ENCODE measurements at regions not wholly inside any gene's neighbourhood (a gene's known extent, or its start where the extent isn't known, plus 50 kb on each side); places are given as distances from the start of the nearest gene placed in this dataset.
A peak's percentile ranks its signal among the peaks of the same experiment; 100 is the strongest.

DNA sequence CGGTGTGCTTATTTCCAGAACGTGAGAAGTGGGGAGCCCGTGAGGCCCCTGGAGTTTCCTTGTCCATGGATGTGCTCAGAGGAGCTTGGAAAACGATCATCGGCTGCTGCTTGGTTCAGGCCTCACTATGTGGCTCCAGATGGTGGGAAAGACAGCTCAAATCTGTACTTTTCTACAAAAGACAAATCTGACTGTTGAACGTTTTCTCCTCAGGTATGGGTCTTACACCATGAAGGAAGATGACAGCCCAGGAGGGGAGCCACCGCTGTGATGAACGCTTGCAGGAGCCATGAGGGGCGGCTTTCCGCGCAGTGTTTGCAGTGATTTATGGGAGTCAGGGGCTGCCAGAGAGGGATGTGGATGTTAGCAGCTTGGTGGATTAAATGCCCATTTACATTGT lies 109.4 kb upstream of the E2F8 start:
- Histone ChIP-seq H3K9me3 (ENCODE audit: control insufficient read depth in 2 of 2, insufficient read depth in 1 of 2, low read depth in 1 of 2, low read length in 1 of 2) (no peaks in the 10 kb centered on the region), H3K4me3 (ENCODE audit: low read depth in 1 of 3, low read length in 3 of 3) (no peak overlapping the region), H3K4me1 (ENCODE audit: control insufficient read depth in 3 of 3, insufficient read depth in 2 of 3, low read depth in 1 of 3, low read length in 2 of 3) (no peaks in the 10 kb centered on the region), H3K27ac (ENCODE audit: low read depth in 1 of 3, low read length in 2 of 3) (no peak overlapping the region), H3K27me3 (ENCODE audit: control insufficient read depth in 3 of 3, insufficient read depth in 3 of 3, low read length in 3 of 3) (peaks cover 5 to 63% (median 30%) of the 10 kb centered on the region in 3 donors), H3K36me3 (ENCODE audit: control insufficient read depth in 3 of 3, insufficient read depth in 2 of 3, low read depth in 1 of 3, low read length in 3 of 3) (no peaks in the 10 kb centered on the region)
- WGBS, 3 donors = 83 to 88% (median 84%) methylated on average over 11 of the region's 11 CpGs
- FAIRE-seq = no peak
- no peak for DNase-seq

DNA sequence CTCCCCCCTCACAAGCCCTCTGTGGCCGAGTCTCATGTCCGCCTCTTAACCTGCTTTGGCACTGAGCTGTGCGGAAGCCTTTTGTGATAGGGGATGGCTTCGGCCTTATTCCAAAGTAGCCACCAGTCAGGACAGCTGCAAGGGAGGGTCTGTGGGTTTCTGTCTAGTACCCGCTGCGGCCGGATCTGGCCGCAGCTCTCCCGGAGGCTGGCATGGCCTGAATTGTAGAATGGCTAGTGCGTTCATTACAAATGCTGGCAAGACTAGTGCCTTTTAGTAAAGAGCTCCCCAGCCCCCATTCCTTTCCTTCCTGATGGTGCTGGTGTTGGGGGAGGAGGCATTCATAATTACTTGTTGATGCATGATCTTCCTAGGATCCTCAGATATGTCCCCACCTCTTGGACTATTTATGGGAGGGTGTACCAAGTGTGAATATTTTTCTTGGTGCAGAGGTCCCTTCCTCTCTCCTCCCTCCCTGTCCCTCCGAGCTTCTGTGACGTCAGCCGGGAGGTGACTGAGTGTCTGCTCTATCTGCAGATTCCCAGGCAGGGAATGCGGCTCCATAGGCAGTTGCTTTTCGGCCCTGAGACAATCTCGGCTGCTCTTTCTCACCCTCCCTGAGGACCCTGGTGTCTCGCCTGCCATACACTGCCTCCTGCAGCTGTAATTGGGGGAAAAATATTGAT lies 108.7 kb upstream of the E2F8 start:
- FAIRE-seq = no peak
- Histone ChIP-seq H3K4me3 (ENCODE audit: low read depth in 1 of 3, low read length in 3 of 3) (no peak overlapping the region), H3K27me3 (ENCODE audit: control insufficient read depth in 3 of 3, insufficient read depth in 3 of 3, low read length in 3 of 3) (peaks cover 5 to 67% (median 33%) of the 10 kb centered on the region in 3 donors), H3K27ac (ENCODE audit: low read depth in 1 of 3, low read length in 2 of 3) (no peak overlapping the region), H3K4me1 (ENCODE audit: control insufficient read depth in 3 of 3, insufficient read depth in 2 of 3, low read depth in 1 of 3, low read length in 2 of 3) (no peaks in the 10 kb centered on the region), H3K36me3 (ENCODE audit: control insufficient read depth in 3 of 3, insufficient read depth in 2 of 3, low read depth in 1 of 3, low read length in 3 of 3) (no peaks in the 10 kb centered on the region), H3K9me3 (ENCODE audit: control insufficient read depth in 2 of 2, insufficient read depth in 1 of 2, low read depth in 1 of 2, low read length in 1 of 2) (no peaks in the 10 kb centered on the region)
- 62 to 69% (median 65%) methylated on average over 17 of the region's 17 CpGs for WGBS, 3 donors
- no peak for DNase-seq

DNA sequence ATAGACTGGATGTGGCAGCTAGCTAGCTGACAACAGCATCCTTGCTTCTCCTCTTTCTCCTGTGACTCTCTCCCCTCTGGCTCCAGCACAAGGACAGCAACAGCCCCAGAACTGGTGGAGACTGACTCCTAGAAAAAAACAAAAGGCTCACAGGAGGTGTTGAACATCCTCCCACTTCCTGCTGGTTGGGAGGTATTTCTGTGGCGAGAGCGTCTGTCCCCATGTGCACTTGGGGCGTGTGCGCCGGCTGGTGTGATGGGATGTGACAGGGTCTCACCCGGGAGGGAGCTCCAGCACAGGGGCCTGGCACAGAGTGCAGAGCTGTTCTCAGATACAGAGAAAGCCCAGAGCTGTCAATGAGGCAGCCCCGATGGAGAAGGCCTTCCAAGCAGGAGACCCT lies 107.2 kb upstream of the E2F8 start:
- FAIRE-seq (no peak), DNase-seq (no peak)
- Histone ChIP-seq H3K36me3 (ENCODE audit: control insufficient read depth in 3 of 3, insufficient read depth in 2 of 3, low read depth in 1 of 3, low read length in 3 of 3) (no peaks in the 10 kb centered on the region), H3K4me1 (ENCODE audit: control insufficient read depth in 3 of 3, insufficient read depth in 2 of 3, low read depth in 1 of 3, low read length in 2 of 3) (no peaks in the 10 kb centered on the region), H3K9me3 (ENCODE audit: control insufficient read depth in 2 of 2, insufficient read depth in 1 of 2, low read depth in 1 of 2, low read length in 1 of 2) (no peaks in the 10 kb centered on the region), H3K4me3 (ENCODE audit: low read depth in 1 of 3, low read length in 3 of 3) (no peak overlapping the region), H3K27me3 (ENCODE audit: control insufficient read depth in 3 of 3, insufficient read depth in 3 of 3, low read length in 3 of 3) (peaks cover 5 to 76% (median 39%) of the 10 kb centered on the region in 3 donors), H3K27ac (ENCODE audit: low read depth in 1 of 3, low read length in 2 of 3) (no peak overlapping the region)
- WGBS, 3 donors = 53 to 72% (median 67%) methylated on average over 7 of the region's 7 CpGs

DNA sequence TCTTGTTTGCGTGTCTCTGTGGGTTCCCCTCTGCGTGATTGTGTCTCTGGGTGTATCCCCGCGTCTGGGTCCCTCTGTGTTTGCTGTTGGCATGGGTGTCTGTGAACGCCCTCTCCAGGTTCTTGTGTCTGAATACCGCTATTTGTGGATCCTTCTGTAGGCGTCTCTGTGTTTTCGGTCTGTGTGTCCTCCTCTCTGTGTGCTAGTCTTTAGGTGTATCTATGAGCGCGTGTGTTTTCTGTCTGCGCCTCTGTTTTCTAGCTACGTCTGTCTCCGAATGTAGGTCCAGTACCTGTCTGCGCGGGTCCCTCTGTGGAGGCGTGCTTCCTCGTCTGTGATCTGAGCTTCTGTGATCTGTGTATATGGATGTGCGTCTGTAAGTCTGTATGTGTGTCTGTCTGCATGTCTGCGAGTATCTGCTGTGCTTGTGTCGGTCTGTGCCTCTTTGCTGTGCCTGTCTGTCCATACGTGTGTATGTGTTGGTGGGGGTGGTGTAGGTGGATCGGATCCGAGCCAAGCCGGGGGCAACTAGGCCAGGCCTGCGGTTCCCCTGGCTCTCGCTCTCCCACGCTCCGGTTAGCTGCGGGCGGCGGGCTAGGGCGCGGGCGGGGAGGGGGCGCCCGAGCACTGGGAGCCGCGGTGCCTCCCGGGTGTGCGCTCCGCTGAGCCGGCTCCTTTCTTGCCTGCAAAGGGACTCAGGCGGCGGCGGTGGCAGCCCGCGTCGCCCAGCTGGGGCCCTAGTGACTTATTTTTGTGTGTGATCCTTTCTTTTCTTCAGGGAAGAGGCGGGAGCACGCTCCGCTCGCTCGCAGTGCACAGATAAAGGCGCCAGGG lies 105.3 kb upstream of the E2F8 start:
- H3K27ac ChIP-seq (ENCODE audit: low read depth in 1 of 3, low read length in 2 of 3) = no peak overlapping the region
- DNase-seq = peak in 1 of 2 donors; percentile 9
- peaks cover 5 to 72% (median 34%) of the 10 kb centered on the region in 3 donors for H3K27me3 ChIP-seq (ENCODE audit: control insufficient read depth in 3 of 3, insufficient read depth in 3 of 3, low read length in 3 of 3)
- FAIRE-seq = no peak
- H3K4me1 ChIP-seq (ENCODE audit: control insufficient read depth in 3 of 3, insufficient read depth in 2 of 3, low read depth in 1 of 3, low read length in 2 of 3) = no peaks in the 10 kb centered on the region
- WGBS, 3 donors = 6 to 8% (median 6%) methylated on average over 53 to 54 of the region's 54 CpGs
- H3K4me3 ChIP-seq (ENCODE audit: low read depth in 1 of 3, low read length in 3 of 3) = peak overlapping the region in 2 of 3 donors; percentile 6 to 13
- H3K9me3 ChIP-seq (ENCODE audit: control insufficient read depth in 2 of 2, insufficient read depth in 1 of 2, low read depth in 1 of 2, low read length in 1 of 2) = no peaks in the 10 kb centered on the region
- H3K36me3 ChIP-seq (ENCODE audit: control insufficient read depth in 3 of 3, insufficient read depth in 2 of 3, low read depth in 1 of 3, low read length in 3 of 3) = no peaks in the 10 kb centered on the region

DNA sequence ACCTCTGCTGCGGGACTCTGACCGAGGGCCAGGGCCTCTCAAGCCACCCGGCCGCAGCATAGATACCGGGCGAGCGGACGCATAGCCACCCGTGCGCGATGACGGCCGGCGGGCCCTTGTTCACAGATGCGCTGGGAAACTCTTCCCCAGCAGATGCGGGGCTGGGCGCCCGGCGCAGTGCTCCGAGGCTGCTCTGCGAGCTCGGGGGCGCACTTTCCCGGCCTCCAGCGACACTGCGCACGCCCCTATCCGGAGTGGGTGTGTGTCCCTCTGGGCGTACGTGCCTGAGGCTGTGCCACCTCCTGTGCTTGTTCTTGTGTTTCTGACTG lies 104.7 kb upstream of the E2F8 start:
- Histone ChIP-seq H3K27ac (ENCODE audit: low read depth in 1 of 3, low read length in 2 of 3) (no peak overlapping the region), H3K9me3 (ENCODE audit: control insufficient read depth in 2 of 2, insufficient read depth in 1 of 2, low read depth in 1 of 2, low read length in 1 of 2) (no peaks in the 10 kb centered on the region), H3K36me3 (ENCODE audit: control insufficient read depth in 3 of 3, insufficient read depth in 2 of 3, low read depth in 1 of 3, low read length in 3 of 3) (no peaks in the 10 kb centered on the region), H3K4me3 (ENCODE audit: low read depth in 1 of 3, low read length in 3 of 3) (peak overlapping the region in 1 of 3 donors; percentile 13), H3K27me3 (ENCODE audit: control insufficient read depth in 3 of 3, insufficient read depth in 3 of 3, low read length in 3 of 3) (peaks cover 5 to 71% (median 30%) of the 10 kb centered on the region in 3 donors), H3K4me1 (ENCODE audit: control insufficient read depth in 3 of 3, insufficient read depth in 2 of 3, low read depth in 1 of 3, low read length in 2 of 3) (no peaks in the 10 kb centered on the region)
- no peak for DNase-seq
- no peak for FAIRE-seq
- 1 to 6% (median 3%) methylated on average over 26 to 30 of the region's 30 CpGs for WGBS, 3 donors

DNA sequence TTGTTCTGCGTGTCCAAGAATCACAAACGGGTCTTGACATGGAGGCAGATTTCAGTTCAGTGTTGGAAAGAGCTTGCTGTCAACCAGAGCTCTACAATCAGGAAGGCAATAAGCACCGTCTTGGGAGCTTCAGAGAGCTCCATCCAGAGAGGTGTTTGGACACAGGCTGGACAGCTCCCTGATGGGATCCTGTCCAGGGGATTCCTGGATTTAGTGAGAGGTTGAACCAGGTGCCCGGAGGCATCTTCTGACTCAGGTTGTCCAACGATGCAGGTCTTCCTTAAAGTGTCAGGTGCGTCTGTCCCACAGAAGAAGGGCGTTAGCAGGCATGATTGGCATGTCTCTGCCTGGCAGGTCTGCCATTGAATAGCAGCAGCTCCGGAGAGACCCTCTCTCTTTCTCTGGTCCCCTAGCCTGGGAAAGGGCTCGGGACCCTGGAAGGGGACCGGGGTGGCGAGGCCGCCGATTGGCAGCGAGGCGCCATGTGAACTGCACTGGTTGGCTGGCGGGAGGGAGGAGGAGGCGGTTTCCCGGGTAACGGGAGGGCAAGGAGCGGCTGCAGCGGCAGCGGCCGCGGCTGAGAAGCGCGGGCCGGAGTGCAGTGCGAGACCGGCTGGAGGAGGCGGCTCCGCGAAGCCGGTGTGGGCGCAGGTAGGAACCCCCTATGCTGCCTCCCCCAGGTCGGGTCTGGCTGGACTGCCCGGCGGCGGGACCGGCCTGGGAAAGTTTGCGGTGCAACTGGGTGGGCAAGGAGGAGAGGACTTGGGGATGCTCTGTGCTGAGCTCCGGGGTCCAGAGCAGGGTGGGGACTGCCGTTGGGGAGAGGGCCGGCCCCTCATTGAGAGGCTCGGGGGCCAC lies 104.1 kb upstream of the E2F8 start:
- Histone ChIP-seq H3K27ac (ENCODE audit: low read depth in 1 of 3, low read length in 2 of 3) (no peak overlapping the region), H3K36me3 (ENCODE audit: control insufficient read depth in 3 of 3, insufficient read depth in 2 of 3, low read depth in 1 of 3, low read length in 3 of 3) (no peaks in the 10 kb centered on the region), H3K4me1 (ENCODE audit: control insufficient read depth in 3 of 3, insufficient read depth in 2 of 3, low read depth in 1 of 3, low read length in 2 of 3) (no peaks in the 10 kb centered on the region), H3K4me3 (ENCODE audit: low read depth in 1 of 3, low read length in 3 of 3) (peak overlapping the region in 1 of 3 donors; percentile 13), H3K9me3 (ENCODE audit: control insufficient read depth in 2 of 2, insufficient read depth in 1 of 2, low read depth in 1 of 2, low read length in 1 of 2) (no peaks in the 10 kb centered on the region), H3K27me3 (ENCODE audit: control insufficient read depth in 3 of 3, insufficient read depth in 3 of 3, low read length in 3 of 3) (peaks cover 5 to 67% (median 28%) of the 10 kb centered on the region in 3 donors)
- WGBS, 3 donors = 9 to 11% (median 10%) methylated on average over 37 to 44 of the region's 44 CpGs
- no peak for FAIRE-seq
- peak in 1 of 2 donors; percentile 31 for DNase-seq

DNA sequence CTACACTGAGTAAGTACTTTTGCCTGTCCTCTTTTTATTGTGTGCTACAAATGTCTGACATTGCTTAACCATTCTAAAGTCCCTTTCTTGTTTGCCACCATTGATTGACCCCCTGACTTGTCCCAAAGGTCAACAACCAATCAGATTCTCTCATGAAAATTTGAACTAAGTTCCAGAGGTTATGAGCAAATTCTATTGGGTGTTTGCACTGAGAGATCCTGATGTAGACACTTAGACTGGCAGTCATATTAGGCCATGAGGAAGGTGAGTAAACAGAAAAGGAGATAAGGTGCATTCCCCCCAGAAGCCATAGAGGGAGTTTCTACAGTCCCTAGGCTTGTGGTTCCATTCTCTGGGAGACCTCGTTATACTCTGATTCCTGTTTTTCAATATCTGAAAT lies 101.3 kb upstream of the E2F8 start:
- no peaks in the 10 kb centered on the region for H3K36me3 ChIP-seq (ENCODE audit: control insufficient read depth in 3 of 3, insufficient read depth in 2 of 3, low read depth in 1 of 3, low read length in 3 of 3)
- no peak overlapping the region for H3K27ac ChIP-seq (ENCODE audit: low read depth in 1 of 3, low read length in 2 of 3)
- no peak overlapping the region for H3K4me3 ChIP-seq (ENCODE audit: low read depth in 1 of 3, low read length in 3 of 3)
- FAIRE-seq (no peak), DNase-seq (no peak)
- peaks cover 5 to 59% (median 27%) of the 10 kb centered on the region in 3 donors for H3K27me3 ChIP-seq (ENCODE audit: control insufficient read depth in 3 of 3, insufficient read depth in 3 of 3, low read length in 3 of 3)
- no peaks in the 10 kb centered on the region for H3K4me1 ChIP-seq (ENCODE audit: control insufficient read depth in 3 of 3, insufficient read depth in 2 of 3, low read depth in 1 of 3, low read length in 2 of 3)
- WGBS, 3 donors = 13 to 56% (median 28%) methylated on average over 1 of the region's 1 CpG
- no peaks in the 10 kb centered on the region for H3K9me3 ChIP-seq (ENCODE audit: control insufficient read depth in 2 of 2, insufficient read depth in 1 of 2, low read depth in 1 of 2, low read length in 1 of 2)

DNA sequence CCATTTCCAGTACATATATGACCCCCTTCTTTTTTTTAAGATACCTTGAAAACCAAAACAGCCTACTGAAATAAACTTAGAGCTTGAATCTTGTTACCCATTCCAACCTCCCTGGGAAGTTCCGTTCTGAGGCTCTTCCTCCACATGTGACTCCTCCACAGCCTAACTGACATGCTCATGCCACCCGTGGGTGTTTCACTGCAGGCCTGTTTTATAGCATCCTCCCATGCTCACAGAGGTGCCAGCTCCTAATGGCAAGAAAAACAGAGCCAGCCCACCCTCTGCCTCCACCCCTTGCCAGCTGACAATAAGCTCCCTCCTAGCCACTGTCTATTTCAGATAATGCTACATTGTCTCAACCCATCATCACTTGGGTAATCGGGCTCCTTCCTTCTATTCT lies 97.6 kb upstream of the E2F8 start:
- DNase-seq = no peak
- no peak overlapping the region for H3K27ac ChIP-seq (ENCODE audit: low read depth in 1 of 3, low read length in 2 of 3)
- peaks cover 0 to 33% (median 0%) of the 10 kb centered on the region in 3 donors for H3K27me3 ChIP-seq (ENCODE audit: control insufficient read depth in 3 of 3, insufficient read depth in 3 of 3, low read length in 3 of 3)
- WGBS, 3 donors = 61 to 64% (median 63%) methylated on average over 3 of the region's 3 CpGs
- FAIRE-seq = no peak
- H3K9me3 ChIP-seq (ENCODE audit: control insufficient read depth in 2 of 2, insufficient read depth in 1 of 2, low read depth in 1 of 2, low read length in 1 of 2) = no peaks in the 10 kb centered on the region
- no peak overlapping the region for H3K4me3 ChIP-seq (ENCODE audit: low read depth in 1 of 3, low read length in 3 of 3)
- no peaks in the 10 kb centered on the region for H3K4me1 ChIP-seq (ENCODE audit: control insufficient read depth in 3 of 3, insufficient read depth in 2 of 3, low read depth in 1 of 3, low read length in 2 of 3)
- H3K36me3 ChIP-seq (ENCODE audit: control insufficient read depth in 3 of 3, insufficient read depth in 2 of 3, low read depth in 1 of 3, low read length in 3 of 3) = no peaks in the 10 kb centered on the region
